Central memory CD8-positive, alpha-beta T cell (primary cell): ENCODE measurements at regions not wholly inside any gene's neighbourhood (a gene's known extent, or its start where the extent isn't known, plus 50 kb on each side); places are given as distances from the start of the nearest gene placed in this dataset.
"Not testable (repeated sequence)": the region's sequence is repeated elsewhere in the genome, so short reads cannot be mapped to it uniquely, and the experiment has no call there.

ENCODE experiments used
- ATAC-seq: fragments of 150-1000 bp; cut with Tn5 transposase; replicated peaks from 2 replicates; pipeline ENCODE4 v1.10.0; 2022; ENCODE audit warnings: mild to moderate bottlenecking, moderate FRiP score, moderate number of reproducible peaks; ENCODE audit not compliant: poor library complexity, severe bottlenecking; ENCODE audit errors: extremely low read depth
- DNase-seq, 2 donors: peaks; one replicate each; pipeline ENCODE4 v3.0.0; 2021; ENCODE audit warnings: low spot score in 2 of 2
- H3K27ac Mint-ChIP-seq: one replicate; pipeline ENCODE4 v1.8.0; 2022; ENCODE audit warnings: low read depth, mild to moderate bottlenecking, moderate library complexity, mixed read lengths
- H3K27me3 Mint-ChIP-seq: one replicate; pipeline ENCODE4 v1.8.0; 2022; ENCODE audit warnings: mixed read lengths
- H3K36me3 Mint-ChIP-seq: one replicate; pipeline ENCODE4 v1.8.0; 2022; ENCODE audit warnings: mild to moderate bottlenecking, moderate library complexity, mixed read lengths; ENCODE audit not compliant: insufficient read depth
- H3K4me1 Mint-ChIP-seq: one replicate; pipeline ENCODE4 v1.8.0; 2022; ENCODE audit warnings: mixed read lengths
- H3K4me3 Mint-ChIP-seq: one replicate; pipeline ENCODE4 v1.8.0; 2022; ENCODE audit warnings: mild to moderate bottlenecking, moderate library complexity, mixed read lengths
- H3K9me3 Mint-ChIP-seq: one replicate; pipeline ENCODE4 v1.8.0; 2022; ENCODE audit warnings: mixed read lengths

DNA sequence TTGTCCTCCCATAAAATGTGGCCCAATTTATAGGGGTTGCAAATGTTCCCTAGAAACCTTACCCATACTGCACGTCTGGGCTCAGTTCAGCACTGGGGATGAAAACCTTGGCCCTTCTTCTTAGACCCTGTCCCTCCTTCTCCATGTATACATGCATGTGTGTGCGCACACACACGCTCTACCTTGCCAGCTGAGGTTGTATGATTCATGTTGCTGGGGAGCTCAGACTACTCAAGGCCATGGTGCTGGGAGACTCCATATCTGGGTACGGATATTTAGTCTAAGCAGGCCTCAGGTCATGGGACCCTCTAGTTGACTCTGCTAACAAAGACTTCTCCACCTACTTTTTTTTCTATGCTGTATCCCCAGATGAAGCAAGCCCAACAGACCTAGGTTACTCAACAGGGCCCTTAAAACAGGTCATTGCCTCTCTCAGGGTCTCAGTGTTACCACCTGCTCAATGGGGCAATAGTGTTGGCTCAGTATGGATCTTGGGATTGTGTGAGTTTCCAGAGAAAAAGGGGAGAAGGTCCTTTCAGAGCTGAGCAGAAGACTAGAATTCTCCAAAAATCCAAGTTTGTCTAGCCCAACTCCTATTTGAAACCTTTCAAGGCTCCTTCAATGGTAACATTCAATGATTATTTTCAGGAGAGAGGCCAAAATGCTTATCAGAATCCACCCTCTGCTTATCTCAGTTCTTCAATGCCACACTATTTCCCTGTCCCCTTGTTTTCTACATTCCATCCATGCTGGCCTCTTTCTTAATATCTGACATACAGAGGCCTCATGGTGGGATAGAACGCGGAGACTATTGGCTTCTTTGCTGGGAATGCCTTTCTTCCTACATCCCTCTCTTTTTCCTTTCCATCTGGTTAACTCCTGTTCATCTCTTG lies 123.6 kb upstream of the PITX1 start:
- DNase-seq: no peak
- Mint-ChIP-seq H3K4me3 (no peak overlapping the region), H3K4me1 (no peaks in the 10 kb centered on the region), H3K9me3 (peaks cover 15% of the 10 kb centered on the region), H3K27ac (no peak overlapping the region), H3K27me3 (peaks cover 55% of the 10 kb centered on the region), H3K36me3 (no peaks in the 10 kb centered on the region)
- no peak for ATAC-seq

DNA sequence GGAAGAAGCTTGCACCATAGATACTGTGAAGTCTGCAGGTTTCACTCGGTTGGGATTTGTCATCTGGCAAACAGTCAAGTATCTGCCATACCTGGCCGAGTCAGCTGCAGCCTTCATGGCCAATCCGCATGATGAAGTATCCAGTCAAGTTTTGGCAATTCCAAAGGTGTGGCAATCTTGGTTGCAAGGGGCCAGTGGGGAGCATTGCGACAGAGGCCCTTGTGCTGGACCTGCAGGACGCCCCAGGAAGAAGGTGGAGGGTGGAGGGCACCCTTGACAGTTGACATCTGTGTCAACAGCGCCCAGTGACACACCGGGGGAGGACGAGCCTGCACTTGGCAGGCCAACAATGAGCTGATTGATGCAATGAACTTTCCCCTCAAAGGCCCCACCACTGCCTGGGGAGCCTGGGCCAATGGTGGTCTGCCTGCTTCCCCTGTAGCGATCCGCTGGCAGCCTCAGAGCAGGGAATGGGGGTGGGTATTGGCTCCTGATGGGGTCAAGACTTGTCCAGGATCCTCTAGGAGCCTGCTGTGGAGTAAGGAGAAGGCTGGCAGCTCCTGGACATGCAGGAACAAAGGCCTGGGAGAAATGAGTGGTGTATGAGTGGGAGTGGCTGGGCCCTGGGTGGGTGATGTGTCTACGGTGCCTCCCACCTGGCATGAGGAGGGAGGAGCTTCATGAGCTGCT lies 122.8 kb upstream of the PITX1 start:
- Mint-ChIP-seq H3K36me3 (no peaks in the 10 kb centered on the region), H3K4me1 (no peaks in the 10 kb centered on the region), H3K27me3 (peaks cover 55% of the 10 kb centered on the region), H3K27ac (no peak overlapping the region), H3K9me3 (peaks cover 15% of the 10 kb centered on the region), H3K4me3 (no peak overlapping the region)
- DNase-seq (no peak), ATAC-seq (no peak)

DNA sequence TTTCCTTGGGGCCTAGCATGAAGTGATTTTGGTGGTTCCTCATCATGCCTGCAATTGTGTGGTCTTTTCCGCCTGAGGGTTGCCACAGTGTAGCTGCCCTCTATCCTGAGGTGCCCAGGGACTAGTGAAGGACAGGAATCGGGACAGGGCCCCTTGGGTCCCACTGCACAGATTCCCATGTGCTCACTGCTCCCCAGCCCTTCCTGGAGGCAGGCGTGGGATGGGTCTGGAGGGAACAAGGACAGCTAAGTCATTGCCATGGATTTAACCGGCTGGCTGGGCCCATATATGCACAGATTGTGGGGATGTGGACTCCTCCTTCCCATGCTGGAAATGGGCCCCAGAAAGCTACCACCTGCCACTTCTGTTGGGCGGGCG lies 122.3 kb upstream of the PITX1 start:
- Mint-ChIP-seq H3K4me3 (no peak overlapping the region), H3K4me1 (no peaks in the 10 kb centered on the region), H3K9me3 (peaks cover 15% of the 10 kb centered on the region), H3K36me3 (no peaks in the 10 kb centered on the region), H3K27ac (no peak overlapping the region), H3K27me3 (peaks cover 55% of the 10 kb centered on the region)
- ATAC-seq (no peak), DNase-seq (no peak)

DNA sequence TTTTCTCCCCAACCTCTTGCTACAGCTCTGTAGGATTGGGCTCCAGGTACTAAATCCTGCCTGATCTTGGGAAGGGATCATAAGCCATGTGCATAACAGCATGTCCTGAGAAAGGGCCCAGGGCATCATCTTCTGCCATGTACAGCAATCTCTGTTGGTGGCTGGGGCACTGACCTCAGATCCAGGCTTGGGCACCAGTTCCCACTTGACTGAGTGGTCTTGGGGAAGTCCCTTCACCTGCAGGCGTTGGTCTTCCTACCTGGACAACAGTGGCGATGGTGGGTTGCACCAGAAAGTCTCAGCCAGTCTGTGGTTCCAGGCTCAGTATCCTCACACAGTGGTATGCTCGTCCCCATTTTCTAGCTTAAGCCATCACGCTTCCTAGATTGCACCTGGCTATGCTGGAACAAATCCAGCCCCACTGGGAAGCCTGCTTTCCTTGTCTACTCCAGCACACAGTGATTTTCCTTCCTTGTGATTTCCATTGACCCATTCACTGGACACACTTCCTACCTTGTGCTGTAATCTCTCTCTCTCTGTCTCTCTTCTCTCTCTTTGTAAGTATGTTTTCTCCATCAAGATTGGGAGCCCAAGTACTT lies 121.7 kb upstream of the PITX1 start:
- Mint-ChIP-seq H3K4me1 (no peaks in the 10 kb centered on the region), H3K4me3 (no peak overlapping the region), H3K36me3 (no peaks in the 10 kb centered on the region), H3K9me3 (peaks cover 15% of the 10 kb centered on the region), H3K27me3 (peaks cover 52% of the 10 kb centered on the region), H3K27ac (no peak overlapping the region)
- ATAC-seq (no peak), DNase-seq (no peak)

DNA sequence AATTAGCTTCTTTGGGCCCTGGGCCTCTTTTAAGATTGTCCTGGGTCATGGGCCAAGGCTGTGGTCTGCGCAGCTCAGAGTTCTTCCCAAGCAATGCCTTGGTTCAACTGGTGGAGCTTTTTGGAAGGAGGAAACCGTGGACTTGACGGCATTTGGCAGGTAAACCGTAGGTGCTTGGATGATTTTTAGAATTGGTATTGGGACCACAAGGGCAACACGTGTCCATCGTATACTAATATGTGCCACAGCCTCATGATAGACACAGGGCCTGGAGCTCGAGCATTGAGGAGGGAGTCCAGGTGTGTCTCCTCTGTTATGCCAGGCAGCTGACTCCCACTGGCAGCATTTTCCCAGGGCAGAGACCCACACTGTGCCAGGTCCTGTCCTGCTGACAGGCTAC lies 120.9 kb upstream of the PITX1 start:
- Mint-ChIP-seq H3K9me3 (peaks cover 15% of the 10 kb centered on the region), H3K36me3 (no peaks in the 10 kb centered on the region), H3K4me3 (no peak overlapping the region), H3K4me1 (no peaks in the 10 kb centered on the region), H3K27me3 (peaks cover 48% of the 10 kb centered on the region), H3K27ac (no peak overlapping the region)
- DNase-seq (no peak), ATAC-seq (no peak)

DNA sequence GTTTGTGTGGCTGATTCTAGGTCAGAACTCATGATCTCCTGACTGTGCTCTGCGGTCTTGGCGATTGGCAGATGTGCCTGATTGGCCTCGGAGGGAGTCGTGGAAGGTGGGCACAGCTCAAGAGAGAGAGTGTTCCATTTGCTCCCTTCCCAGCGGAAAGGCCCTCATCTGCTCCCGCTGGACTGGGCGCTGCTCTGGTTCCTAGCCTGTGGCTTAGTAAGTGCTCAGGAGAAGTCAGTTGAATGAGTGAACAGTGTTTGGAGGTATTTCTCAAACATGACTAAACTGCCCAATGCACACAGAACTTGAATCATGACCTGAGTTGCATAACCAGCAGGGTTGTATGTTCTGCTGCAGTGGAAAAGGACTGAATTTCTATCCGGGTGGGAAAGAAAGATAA lies 120.2 kb upstream of the PITX1 start:
- Mint-ChIP-seq H3K27me3 (peaks cover 48% of the 10 kb centered on the region), H3K9me3 (peaks cover 14% of the 10 kb centered on the region), H3K4me3 (no peak overlapping the region), H3K36me3 (no peaks in the 10 kb centered on the region), H3K4me1 (no peaks in the 10 kb centered on the region), H3K27ac (no peak overlapping the region)
- no peak for DNase-seq
- no peak for ATAC-seq

DNA sequence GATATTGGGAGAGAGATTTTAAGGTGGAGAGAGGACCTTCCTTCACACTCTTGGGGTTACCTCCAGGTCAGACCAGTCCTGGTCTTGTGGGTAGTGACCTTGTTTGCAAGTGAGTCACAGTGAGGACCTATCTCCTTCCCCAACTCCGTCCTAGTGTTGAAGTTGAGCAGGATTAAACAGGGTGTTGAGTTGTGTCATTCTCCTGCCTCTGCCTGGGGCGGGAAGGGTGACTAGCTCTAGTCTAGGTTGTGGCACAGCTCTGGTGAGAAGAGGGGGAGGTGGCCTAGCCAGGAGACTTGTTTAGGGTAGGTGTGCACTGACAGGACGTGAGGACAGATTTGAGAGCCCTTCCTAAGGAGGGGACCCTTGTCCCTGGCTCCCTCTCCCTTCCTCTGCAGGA lies 119.6 kb upstream of the PITX1 start:
- no peak for ATAC-seq

DNA sequence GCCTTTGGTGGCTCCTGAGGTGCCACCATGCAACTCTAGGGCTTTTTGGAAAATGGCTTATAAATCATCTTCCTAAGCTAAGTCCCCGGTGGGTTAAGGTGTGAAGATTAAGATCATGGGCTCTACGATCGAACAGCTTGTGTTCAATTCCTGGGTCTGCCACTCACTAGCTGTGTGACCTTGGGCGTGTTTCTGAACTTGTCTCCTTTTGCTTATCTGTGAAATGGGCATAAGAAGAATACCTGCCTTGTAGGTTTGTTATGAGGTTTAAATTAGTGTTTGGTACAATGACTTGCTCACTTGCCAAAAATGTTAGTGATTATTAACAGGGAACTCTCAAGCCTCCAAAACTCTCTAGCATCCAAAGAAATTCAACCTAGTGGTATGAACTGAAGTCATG lies 119.2 kb upstream of the PITX1 start:
- DNase-seq (no peak), ATAC-seq (no peak)
- H3K27me3 Mint-ChIP-seq: peaks cover 56% of the 10 kb centered on the region
- no peak overlapping the region for H3K27ac Mint-ChIP-seq
- peaks cover 8% of the 10 kb centered on the region for H3K9me3 Mint-ChIP-seq
- no peaks in the 10 kb centered on the region for H3K4me1 Mint-ChIP-seq
- H3K4me3 Mint-ChIP-seq: no peak overlapping the region
- H3K36me3 Mint-ChIP-seq: no peaks in the 10 kb centered on the region

More for the DNA sequence above, 119.6 kb upstream of the PITX1 start:
- H3K4me1 Mint-ChIP-seq: no peaks in the 10 kb centered on the region
- peaks cover 52% of the 10 kb centered on the region for H3K27me3 Mint-ChIP-seq
- DNase-seq: no peak
- no peaks in the 10 kb centered on the region for H3K36me3 Mint-ChIP-seq
- peaks cover 9% of the 10 kb centered on the region for H3K9me3 Mint-ChIP-seq
- H3K4me3 Mint-ChIP-seq: no peak overlapping the region
- no peak overlapping the region for H3K27ac Mint-ChIP-seq

DNA sequence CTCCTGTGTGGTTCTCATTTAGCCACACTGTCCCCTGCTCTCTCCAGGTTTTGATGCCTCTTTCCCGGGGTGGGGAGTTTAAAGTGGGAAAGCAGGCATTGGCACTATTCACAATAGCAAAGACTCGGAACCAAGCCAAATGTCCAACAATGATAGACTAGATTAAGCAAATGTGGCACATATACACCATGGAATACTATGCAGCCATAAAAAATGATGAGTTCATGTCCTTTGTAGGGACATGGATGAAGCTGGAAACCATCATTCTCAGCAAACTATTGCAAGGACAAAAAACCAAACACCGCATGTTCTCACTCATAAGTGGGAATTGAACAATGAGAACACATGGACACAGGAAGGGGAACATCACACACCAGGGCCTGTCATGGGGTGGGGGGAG lies 117.6 kb upstream of the PITX1 start:
- not testable (repeated sequence) for H3K36me3 Mint-ChIP-seq, ATAC-seq

DNA sequence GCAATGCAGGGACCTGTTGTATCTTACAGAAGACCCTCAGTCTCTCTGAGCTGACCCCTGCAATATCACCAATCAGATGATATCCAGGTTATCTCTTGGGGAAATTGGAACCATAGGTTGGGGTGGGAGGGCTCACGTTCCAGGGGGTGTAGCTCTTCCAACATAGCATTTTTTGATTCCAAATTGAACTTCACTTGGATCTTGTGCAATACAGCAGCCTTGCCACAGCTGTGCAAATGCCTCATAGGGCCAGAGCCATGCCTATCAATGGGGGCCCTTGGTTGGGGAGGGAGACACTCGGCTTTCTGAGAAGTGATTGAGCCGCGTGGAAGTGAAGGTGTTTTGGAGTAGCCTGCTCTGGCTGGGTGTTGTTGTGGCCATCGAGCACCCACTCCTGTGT lies 117.2 kb upstream of the PITX1 start:
- DNase-seq: no peak
- Mint-ChIP-seq H3K36me3 (no peaks in the 10 kb centered on the region), H3K27ac (no peak overlapping the region)

More for the DNA sequence above, 117.6 kb upstream of the PITX1 start:
- not testable (repeated sequence) for DNase-seq, H3K4me1 Mint-ChIP-seq, H3K9me3 Mint-ChIP-seq, H3K27ac Mint-ChIP-seq, H3K4me3 Mint-ChIP-seq
- H3K27me3 Mint-ChIP-seq: peaks cover 54% of the 10 kb centered on the region

DNA sequence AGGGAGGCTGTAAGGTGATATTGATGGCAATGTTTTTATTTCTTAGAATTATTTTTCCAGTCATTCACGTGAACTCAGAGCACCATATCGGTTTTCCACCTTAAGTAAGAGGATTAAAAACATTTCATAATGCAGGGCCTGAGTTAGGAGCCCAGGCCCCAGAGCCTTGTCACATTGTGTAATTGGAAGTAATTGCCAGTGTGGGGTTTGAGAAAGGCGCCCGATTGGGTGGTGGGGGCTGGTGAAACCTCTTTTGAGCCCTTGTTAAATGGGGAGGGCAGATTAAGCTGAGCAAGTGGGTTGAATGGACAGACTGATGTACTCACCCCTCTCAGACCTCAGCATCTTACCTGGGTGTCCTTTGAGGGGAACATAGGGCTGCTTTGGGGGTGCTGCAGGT lies 116.7 kb upstream of the PITX1 start:
- H3K36me3 Mint-ChIP-seq: no peaks in the 10 kb centered on the region
- ATAC-seq: no peak
- H3K9me3 Mint-ChIP-seq: peaks cover 5% of the 10 kb centered on the region
- H3K4me3 Mint-ChIP-seq: no peak overlapping the region
- peaks cover 45% of the 10 kb centered on the region for H3K27me3 Mint-ChIP-seq
- no peaks in the 10 kb centered on the region for H3K4me1 Mint-ChIP-seq
- no peak overlapping the region for H3K27ac Mint-ChIP-seq
- no peak for DNase-seq

More for the DNA sequence above, 117.2 kb upstream of the PITX1 start:
- Mint-ChIP-seq H3K27me3 (peaks cover 50% of the 10 kb centered on the region), H3K4me1 (no peaks in the 10 kb centered on the region), H3K9me3 (peaks cover 5% of the 10 kb centered on the region), H3K4me3 (no peak overlapping the region)
- no peak for ATAC-seq

DNA sequence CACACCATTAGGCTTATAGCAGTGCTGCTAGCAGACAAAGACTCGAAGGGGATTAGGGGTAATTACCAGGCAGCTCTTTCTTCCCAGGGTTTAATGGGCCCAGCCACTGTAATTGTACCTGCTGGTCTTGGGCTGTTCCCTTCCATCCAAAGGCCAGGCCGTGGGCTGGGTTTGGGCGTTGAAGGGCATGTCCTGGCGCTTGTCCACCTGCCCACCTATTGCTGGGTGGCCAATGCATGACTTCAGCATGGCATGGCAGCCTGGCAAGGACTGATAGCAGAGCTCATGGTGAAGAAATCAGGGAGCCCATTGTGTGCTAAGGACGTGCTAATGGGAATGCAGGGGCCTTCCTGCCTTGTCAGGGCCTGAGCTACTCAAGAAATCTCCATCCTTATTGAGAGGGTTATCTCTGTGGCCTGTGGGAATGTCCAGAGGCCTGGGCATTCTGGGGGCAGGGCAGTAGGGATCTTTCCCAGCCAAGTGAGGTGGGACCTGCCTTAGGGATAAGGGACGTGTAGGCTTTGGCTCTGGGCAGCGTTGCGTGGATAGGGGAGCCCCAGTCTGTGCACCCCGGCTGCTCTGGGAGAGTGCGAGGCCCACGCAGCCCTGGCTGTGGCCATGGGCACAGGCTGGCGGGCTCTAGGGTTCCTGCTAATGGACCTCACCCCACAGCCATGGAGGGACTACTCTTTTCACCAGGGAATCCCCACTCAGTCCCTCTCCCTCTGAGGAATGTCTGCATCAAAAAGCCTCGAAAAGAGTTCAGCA lies 116.1 kb upstream of the PITX1 start:
- H3K36me3 Mint-ChIP-seq: no peaks in the 10 kb centered on the region
- no peak overlapping the region for H3K4me3 Mint-ChIP-seq
- H3K27ac Mint-ChIP-seq: no peak overlapping the region
- DNase-seq: no peak
- ATAC-seq: no peak
- H3K9me3 Mint-ChIP-seq: peaks cover 5% of the 10 kb centered on the region
- no peaks in the 10 kb centered on the region for H3K4me1 Mint-ChIP-seq
- peaks cover 43% of the 10 kb centered on the region for H3K27me3 Mint-ChIP-seq
